GM20000 (cell line): ENCODE measurements at regions not wholly inside any gene's neighbourhood (a gene's known extent, or its start where the extent isn't known, plus 50 kb on each side); places are given as distances from the start of the nearest gene placed in this dataset.

Experiments
- DNase-seq: peaks from one replicate; pipeline ENCODE4 v3.0.0; 2012; ENCODE audit warnings: low spot score
- CTCF ChIP-seq: IDR thresholded peaks from 2 replicates; pipeline ENCODE4 v1.5.1; 2012; ENCODE audit warnings: mild to moderate bottlenecking, control low read depth; ENCODE audit errors: extremely low read depth, missing control alignments

DNA sequence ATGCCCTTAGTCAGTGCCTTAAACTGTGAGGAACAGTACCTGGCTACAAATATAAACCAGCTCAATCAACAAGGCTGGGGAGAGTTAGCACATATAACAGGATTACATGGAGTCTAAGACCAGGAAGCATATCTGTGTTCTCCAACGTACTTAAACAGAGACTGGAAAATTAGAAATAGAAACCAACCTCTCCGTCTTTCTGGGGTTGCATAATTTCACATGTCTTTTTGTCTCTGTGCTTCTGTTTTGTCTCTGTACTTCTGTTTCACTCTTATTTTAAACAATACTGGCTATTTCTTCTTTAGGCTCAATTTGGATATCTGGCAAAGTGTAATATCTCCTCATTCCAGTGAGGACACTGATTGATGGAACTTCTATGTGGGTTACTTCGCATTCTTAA is 749.0 kb upstream of the ZEB2 start:
- no peak for TF ChIP-seq CTCF
- DNase-seq = no peak

DNA sequence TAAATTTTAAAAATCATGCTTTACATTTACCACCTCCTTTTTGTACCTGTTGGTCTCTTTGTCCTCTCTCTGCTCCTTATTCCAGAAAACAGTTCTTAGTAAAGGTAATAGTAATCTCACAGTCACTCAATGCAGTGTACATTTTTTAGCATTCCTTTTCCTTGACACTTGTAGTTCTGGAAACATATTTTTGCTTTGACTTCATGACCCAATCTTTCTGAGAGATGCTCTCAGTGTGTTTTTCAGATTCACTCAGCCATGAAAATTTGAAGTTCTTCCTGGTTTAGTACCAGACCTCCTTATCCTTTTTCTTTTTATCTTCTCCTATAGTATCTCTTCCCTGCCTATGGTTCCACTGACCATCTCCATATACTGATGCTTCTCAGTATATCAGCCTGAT is 747.5 kb upstream of the ZEB2 start:
- DNase-seq = no peak
- TF ChIP-seq CTCF = no peak

- TF ChIP-seq CTCF = no peak
- DNase-seq = no peak
These were observed 745.3 kb upstream of the ZEB2 start for GRCh38 chr2:145265244-145265643.

GRCh38 chr2:145260674-145261073 is 740.8 kb upstream of the ZEB2 start:
- TF ChIP-seq CTCF = no peak
- no peak for DNase-seq

GRCh38 chr2:145260081-145260480 is 740.2 kb upstream of the ZEB2 start:
- TF ChIP-seq CTCF = no peak
- DNase-seq = no peak

- no peak for TF ChIP-seq CTCF
- DNase-seq = no peak
These were observed 739.1 kb upstream of the ZEB2 start for GRCh38 chr2:145258903-145259579.

- TF ChIP-seq CTCF = no peak
- DNase-seq = no peak
These were observed 738.0 kb upstream of the ZEB2 start for GRCh38 chr2:145257931-145258330.
